ENCODE measurements at regions not wholly inside any gene's neighbourhood (a gene's known extent, or its start where the extent isn't known, plus 50 kb on each side); places are given as distances from the start of the nearest gene placed in this dataset.

DNA sequence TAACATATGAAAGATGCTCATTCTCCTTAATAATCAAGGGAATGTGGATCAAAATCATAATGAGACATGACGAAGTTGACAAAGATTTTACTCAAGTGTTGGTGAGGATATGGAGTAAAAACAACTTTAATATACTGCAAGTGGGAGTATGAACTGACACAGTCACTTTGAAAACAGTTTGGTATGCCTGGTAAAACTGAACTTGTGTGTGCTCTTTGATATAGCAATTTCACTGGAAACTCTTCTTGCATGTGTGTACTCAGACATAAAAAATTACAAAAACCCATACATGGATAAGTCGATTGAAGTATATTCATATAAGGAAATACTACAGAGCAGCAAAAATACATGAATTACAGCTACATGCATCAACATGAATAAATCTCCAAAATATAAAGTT, 182.5 kb downstream of the NFKBIZ start:
- WGBS: 82% methylated on average over 2 of the region's 2 CpGs
- DNase-seq (ENCODE audit: low spot score in 2 of 2): no peak
- Histone ChIP-seq H3K4me1 (no peaks in the 10 kb centered on the region), H3K9me3 (no peaks in the 10 kb centered on the region), H3K36me3 (no peaks in the 10 kb centered on the region), H3K27ac (no peak overlapping the region), H3K4me3 (no peak overlapping the region), H3K27me3 (no peaks in the 10 kb centered on the region)
- TF ChIP-seq EP300 (IDR thresholded peaks at IDR 0.05): no peak

GRCh38 chr3:102032491-102033383, 183.4 kb downstream of the NFKBIZ start:
- Histone ChIP-seq H3K36me3 (no peaks in the 10 kb centered on the region), H3K4me3 (no peak overlapping the region), H3K4me1 (no peaks in the 10 kb centered on the region), H3K27me3 (no peaks in the 10 kb centered on the region), H3K9me3 (no peaks in the 10 kb centered on the region), H3K27ac (no peak overlapping the region)
- DNase-seq (ENCODE audit: low spot score in 2 of 2): no peak
- 72% methylated on average over 2 of the region's 2 CpGs for WGBS
- TF ChIP-seq EP300 (IDR thresholded peaks at IDR 0.05) (no peak), POLR2A (IDR thresholded peaks at IDR 0.05) (no peak)

DNA sequence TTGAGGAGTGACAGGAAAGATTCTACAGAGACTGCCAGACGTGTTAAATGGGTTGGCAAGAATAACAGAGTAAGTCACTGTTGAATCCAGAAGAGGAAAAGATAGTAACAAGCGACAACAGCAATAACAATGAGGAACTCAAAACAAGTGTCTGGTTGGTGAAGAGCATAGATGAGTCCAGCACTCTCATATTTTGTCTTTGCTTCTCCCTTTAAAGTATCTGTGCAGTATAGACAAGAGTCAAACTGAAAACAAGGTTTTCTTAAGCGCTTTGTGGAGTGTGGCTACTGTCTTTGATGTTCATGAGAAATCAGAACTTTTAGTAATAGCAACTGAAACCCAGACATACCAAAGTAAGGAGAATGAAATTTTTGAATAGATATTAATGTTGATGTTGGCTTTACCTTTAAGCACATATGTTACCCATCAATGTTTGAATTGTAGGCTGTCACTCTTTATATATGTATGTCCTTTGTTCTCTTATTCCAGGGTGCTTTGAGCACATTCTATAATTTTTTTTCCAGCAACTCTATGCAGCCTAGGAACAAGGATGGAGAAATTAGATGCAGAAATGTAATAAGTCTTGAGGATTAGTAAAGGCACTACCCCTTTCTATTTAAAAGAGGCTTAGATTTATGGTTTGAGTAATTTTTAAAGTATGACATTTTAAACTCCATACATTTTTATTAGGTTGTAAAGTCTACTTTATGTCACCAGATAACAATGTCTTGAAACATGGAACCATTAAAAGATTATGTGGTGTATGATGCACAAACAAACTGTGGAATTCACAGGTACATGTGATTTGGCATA, 185.5 kb downstream of the NFKBIZ start:
- Histone ChIP-seq H3K27ac (no peak overlapping the region), H3K36me3 (no peaks in the 10 kb centered on the region), H3K9me3 (no peaks in the 10 kb centered on the region), H3K4me3 (no peak overlapping the region), H3K27me3 (no peaks in the 10 kb centered on the region), H3K4me1 (no peaks in the 10 kb centered on the region)
- 68% methylated on average over 3 of the region's 3 CpGs for WGBS
- no peak for DNase-seq (ENCODE audit: low spot score in 2 of 2)
- TF ChIP-seq, protein P1, sequence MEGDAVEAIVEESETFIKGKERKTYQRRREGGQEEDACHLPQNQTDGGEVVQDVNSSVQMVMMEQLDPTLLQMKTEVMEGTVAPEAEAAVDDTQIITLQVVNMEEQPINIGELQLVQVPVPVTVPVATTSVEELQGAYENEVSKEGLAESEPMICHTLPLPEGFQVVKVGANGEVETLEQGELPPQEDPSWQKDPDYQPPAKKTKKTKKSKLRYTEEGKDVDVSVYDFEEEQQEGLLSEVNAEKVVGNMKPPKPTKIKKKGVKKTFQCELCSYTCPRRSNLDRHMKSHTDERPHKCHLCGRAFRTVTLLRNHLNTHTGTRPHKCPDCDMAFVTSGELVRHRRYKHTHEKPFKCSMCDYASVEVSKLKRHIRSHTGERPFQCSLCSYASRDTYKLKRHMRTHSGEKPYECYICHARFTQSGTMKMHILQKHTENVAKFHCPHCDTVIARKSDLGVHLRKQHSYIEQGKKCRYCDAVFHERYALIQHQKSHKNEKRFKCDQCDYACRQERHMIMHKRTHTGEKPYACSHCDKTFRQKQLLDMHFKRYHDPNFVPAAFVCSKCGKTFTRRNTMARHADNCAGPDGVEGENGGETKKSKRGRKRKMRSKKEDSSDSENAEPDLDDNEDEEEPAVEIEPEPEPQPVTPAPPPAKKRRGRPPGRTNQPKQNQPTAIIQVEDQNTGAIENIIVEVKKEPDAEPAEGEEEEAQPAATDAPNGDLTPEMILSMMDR (IDR thresholded peaks at IDR 0.05): no peak
- TF ChIP-seq POLR2AphosphoS5 (IDR thresholded peaks at IDR 0.05): no peak

DNA sequence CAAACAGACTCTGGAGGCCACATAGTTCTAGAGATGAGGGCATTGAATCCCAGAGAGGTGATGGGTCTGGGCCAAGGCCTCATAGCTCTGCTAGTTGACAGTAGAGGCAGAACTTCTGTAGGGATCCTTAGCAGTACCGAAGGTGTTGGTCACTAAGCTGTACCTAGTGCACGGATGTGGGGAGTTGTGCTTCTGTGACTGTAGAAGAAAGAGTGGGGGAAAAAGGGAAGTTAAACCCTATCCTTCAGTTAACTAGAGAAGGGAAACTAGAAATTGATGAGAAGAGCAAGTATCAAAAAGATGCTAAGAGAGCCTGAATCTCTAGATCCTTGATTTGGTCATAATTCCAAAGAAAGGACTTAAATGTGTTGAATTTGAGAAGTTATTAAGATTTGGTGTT, 186.7 kb downstream of the NFKBIZ start:
- no peak for DNase-seq (ENCODE audit: low spot score in 2 of 2)
- WGBS: 88% methylated on average over 2 of the region's 2 CpGs

DNA sequence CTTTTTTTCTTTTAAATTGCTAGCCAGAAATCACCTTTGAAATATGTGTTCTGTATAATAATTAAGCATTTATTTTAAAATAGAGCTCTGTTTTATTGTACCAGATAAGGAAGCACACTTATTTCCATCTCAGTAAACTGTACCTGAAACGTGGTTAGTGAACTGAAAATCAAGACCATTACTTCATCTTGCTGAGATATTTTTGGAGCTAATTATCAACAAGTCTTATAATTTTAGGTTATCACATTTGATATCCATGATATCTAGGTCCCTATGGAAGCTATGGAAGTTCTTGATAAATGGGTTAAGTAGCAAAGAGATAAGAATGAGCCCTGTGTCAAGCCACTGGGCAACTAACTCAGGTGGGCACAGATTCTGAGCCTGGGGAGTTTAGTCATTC, 187.2 kb downstream of the NFKBIZ start:
- H3K4me1 ChIP-seq: no peaks in the 10 kb centered on the region
- no peak overlapping the region for H3K27ac ChIP-seq
- DNase-seq (ENCODE audit: low spot score in 2 of 2): no peak
- no peaks in the 10 kb centered on the region for H3K27me3 ChIP-seq
- H3K36me3 ChIP-seq: no peaks in the 10 kb centered on the region
- WGBS: 73% methylated on average over 1 of the region's 1 CpG
- TF ChIP-seq, protein P1 (IDR thresholded peaks at IDR 0.05): no peak
- no peak for TF ChIP-seq POLR2AphosphoS5 (IDR thresholded peaks at IDR 0.05)
- TF ChIP-seq POLR2A (IDR thresholded peaks at IDR 0.05): no peak
- no peak for TF ChIP-seq EP300 (IDR thresholded peaks at IDR 0.05)
- H3K4me3 ChIP-seq: no peak overlapping the region
- H3K9me3 ChIP-seq: no peaks in the 10 kb centered on the region

More for the DNA sequence above, 186.7 kb downstream of the NFKBIZ start:
- H3K27ac ChIP-seq: no peak overlapping the region
- H3K36me3 ChIP-seq: no peaks in the 10 kb centered on the region
- no peaks in the 10 kb centered on the region for H3K9me3 ChIP-seq
- no peak for TF ChIP-seq EP300 (IDR thresholded peaks at IDR 0.05)
- TF ChIP-seq, protein P1 (IDR thresholded peaks at IDR 0.05): no peak
- no peaks in the 10 kb centered on the region for H3K4me1 ChIP-seq
- no peak overlapping the region for H3K4me3 ChIP-seq
- no peaks in the 10 kb centered on the region for H3K27me3 ChIP-seq

GRCh38 chr3:102037209-102037608, 187.9 kb downstream of the NFKBIZ start:
- TF ChIP-seq POLR2A (IDR thresholded peaks at IDR 0.05) (no peak), POLR2AphosphoS5 (IDR thresholded peaks at IDR 0.05) (no peak), EP300 (IDR thresholded peaks at IDR 0.05) (no peak)
- TF ChIP-seq, protein P1 (IDR thresholded peaks at IDR 0.05): no peak
- no peaks in the 10 kb centered on the region for H3K36me3 ChIP-seq

More at GRCh38 chr3:102037209-102037608, 187.9 kb downstream of the NFKBIZ start:
- no peak overlapping the region for H3K27ac ChIP-seq
- H3K4me1 ChIP-seq: no peaks in the 10 kb centered on the region
- H3K27me3 ChIP-seq: no peaks in the 10 kb centered on the region
- H3K4me3 ChIP-seq: no peak overlapping the region
- DNase-seq (ENCODE audit: low spot score in 2 of 2): no peak
- no peaks in the 10 kb centered on the region for H3K9me3 ChIP-seq
- WGBS: 79% methylated on average over 2 of the region's 2 CpGs
